Calu3 (cell line): ENCODE measurements at regions not wholly inside any gene's neighbourhood (a gene's known extent, or its start where the extent isn't known, plus 50 kb on each side); places are given as distances from the start of the nearest gene placed in this dataset.

Source experiments
- BruUV-seq: library from RNA; stranded (reverse); fragments of 400-500 nt; replicated peaks from 2 replicates; lab custom pipeline; 2021; lab: Mats Ljungman, UMichigan
- CTCF ChIA-PET: fragments of 300-600 bp; sonication (Branson Sonifier 250); formaldehyde crosslinking; loops from one replicate; lab custom pipeline; 2022; ENCODE audit warnings: antibody characterized with exemption; lab: Charles Lee
- DNase-seq: peaks from one replicate; pipeline ENCODE4 v3.0.0; 2022
- H3K27ac Mint-ChIP-seq: one replicate; pipeline ENCODE4 v1.8.0; 2022; ENCODE audit warnings: mixed read lengths; ENCODE audit not compliant: unreplicated experiment
- H3K27me3 Mint-ChIP-seq: one replicate; pipeline ENCODE4 v1.8.0; 2022; ENCODE audit warnings: mixed read lengths; ENCODE audit not compliant: unreplicated experiment
- H3K36me3 Mint-ChIP-seq: one replicate; pipeline ENCODE4 v1.8.0; 2022; ENCODE audit warnings: mild to moderate bottlenecking, moderate library complexity, mixed read lengths; ENCODE audit not compliant: insufficient read depth, unreplicated experiment
- H3K4me1 Mint-ChIP-seq: one replicate; pipeline ENCODE4 v1.8.0; 2022; ENCODE audit warnings: mild to moderate bottlenecking, low read depth, mixed read lengths; ENCODE audit not compliant: unreplicated experiment
- H3K4me3 Mint-ChIP-seq: one replicate; pipeline ENCODE4 v1.8.0; 2022; ENCODE audit warnings: mild to moderate bottlenecking, low read depth, moderate library complexity, mixed read lengths; ENCODE audit not compliant: unreplicated experiment
- H3K9me3 Mint-ChIP-seq: one replicate; pipeline ENCODE4 v1.8.0; 2022; ENCODE audit warnings: low read depth, mixed read lengths; ENCODE audit not compliant: unreplicated experiment
- intact Hi-C: fragments of 100-400 bp; cut with micrococcal nuclease; formaldehyde crosslinking; loops from one replicate; pipeline ENCODE4 v1.10.0; 2022; ENCODE audit not compliant: unreplicated experiment
- TF ChIP-seq, protein P1 (sequence below): fragments of 200-600 bp; IDR thresholded peaks from one replicate; pipeline ENCODE4 v1.8.0; 2022; ENCODE audit warnings: antibody characterized with exemption; ENCODE audit not compliant: unreplicated experiment

DNA sequence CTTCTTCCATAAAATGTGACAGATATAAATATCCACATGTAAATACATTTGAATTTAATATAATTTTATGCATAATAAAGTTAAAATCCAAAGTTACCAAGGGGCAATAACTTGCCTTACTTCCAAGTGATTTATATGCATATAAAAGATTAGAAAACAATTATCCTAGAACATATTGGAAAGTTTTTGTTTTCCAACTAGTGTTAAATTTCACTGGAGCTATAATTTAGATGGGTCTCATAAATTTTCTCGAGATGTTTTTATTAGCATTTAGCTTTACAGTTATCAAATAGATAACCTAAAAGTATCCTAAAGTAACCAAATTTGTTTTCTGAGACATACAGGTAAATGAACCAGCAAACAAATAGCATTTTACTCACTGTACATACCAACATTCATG is 225.3 kb downstream of the SPRY2 start:
- Mint-ChIP-seq H3K27ac (no peak overlapping the region), H3K4me1 (no peaks in the 10 kb centered on the region), H3K4me3 (no peak overlapping the region), H3K36me3 (no peaks in the 10 kb centered on the region), H3K27me3 (no peaks in the 10 kb centered on the region), H3K9me3 (no peaks in the 10 kb centered on the region)
- BruUV-seq = no TSS peak
- DNase-seq = no peak
- CTCF ChIA-PET = no interaction called here
- intact Hi-C loops = no loop called here
- TF ChIP-seq, protein P1, sequence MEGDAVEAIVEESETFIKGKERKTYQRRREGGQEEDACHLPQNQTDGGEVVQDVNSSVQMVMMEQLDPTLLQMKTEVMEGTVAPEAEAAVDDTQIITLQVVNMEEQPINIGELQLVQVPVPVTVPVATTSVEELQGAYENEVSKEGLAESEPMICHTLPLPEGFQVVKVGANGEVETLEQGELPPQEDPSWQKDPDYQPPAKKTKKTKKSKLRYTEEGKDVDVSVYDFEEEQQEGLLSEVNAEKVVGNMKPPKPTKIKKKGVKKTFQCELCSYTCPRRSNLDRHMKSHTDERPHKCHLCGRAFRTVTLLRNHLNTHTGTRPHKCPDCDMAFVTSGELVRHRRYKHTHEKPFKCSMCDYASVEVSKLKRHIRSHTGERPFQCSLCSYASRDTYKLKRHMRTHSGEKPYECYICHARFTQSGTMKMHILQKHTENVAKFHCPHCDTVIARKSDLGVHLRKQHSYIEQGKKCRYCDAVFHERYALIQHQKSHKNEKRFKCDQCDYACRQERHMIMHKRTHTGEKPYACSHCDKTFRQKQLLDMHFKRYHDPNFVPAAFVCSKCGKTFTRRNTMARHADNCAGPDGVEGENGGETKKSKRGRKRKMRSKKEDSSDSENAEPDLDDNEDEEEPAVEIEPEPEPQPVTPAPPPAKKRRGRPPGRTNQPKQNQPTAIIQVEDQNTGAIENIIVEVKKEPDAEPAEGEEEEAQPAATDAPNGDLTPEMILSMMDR = no peak

DNA sequence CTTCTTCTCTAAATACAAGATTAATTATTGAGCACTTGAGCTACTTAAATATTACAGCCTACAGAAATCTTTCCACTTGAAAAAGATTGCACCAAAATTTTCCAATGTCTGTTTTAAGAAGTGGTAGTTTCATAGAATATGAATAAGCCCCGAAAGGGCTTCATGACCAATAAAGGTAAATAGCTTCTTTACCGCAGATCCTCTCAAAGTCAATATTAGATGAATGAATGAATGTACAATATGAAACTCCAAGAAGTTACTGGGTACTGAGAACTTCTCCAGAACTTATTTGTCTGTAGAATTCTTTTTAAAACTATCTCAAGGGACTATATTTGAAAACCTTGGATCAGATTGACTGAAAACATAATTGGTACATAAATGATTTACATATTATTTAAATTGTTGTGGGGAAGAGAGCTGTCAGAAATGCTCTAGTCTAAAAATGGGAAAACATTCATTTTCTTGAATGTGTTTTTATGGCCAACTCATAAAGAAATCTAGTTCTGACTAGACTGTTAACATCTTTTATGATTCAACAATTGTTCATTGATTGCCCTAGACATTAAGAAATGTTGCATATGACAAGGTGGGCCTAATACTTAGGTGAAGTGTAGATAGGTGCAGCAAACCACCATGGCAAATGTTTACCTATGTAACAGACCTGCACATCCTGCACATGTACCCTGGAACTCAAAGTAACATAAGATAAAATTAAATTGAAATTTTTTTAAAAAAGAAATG is 227.0 kb downstream of the SPRY2 start:
- Mint-ChIP-seq H3K27ac (no peak overlapping the region), H3K4me1 (no peaks in the 10 kb centered on the region), H3K36me3 (no peaks in the 10 kb centered on the region), H3K27me3 (no peaks in the 10 kb centered on the region), H3K4me3 (no peak overlapping the region), H3K9me3 (no peaks in the 10 kb centered on the region)
- TF ChIP-seq, protein P1 = no peak
- CTCF ChIA-PET = no interaction called here
- intact Hi-C loops = no loop called here
- BruUV-seq = no TSS peak
- DNase-seq = no peak

DNA sequence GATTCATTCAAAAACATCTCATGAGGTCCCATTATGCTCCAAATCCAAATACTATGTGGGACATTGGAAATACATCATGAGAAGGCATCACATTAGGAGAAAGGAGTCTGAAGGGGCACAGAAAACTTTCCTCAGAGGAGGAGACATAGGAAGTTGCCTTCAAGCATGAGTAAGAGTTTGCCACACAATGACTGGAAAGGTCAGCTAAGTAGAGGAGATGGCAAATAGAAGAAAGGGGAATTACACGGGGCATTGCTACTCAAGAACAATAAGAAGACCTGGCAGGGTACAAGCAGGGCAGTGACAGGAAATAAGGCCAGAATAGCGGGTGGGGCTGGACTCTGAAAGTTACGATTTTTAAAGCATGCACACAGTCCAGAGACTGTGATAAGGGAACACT is 231.6 kb downstream of the SPRY2 start:
- intact Hi-C loops = no loop called here
- no peaks in the 10 kb centered on the region for H3K36me3 Mint-ChIP-seq
- H3K9me3 Mint-ChIP-seq = peaks cover 4% of the 10 kb centered on the region
- H3K27me3 Mint-ChIP-seq = no peaks in the 10 kb centered on the region
- no peak overlapping the region for H3K27ac Mint-ChIP-seq
- no peaks in the 10 kb centered on the region for H3K4me1 Mint-ChIP-seq
- CTCF ChIA-PET = no interaction called here
- H3K4me3 Mint-ChIP-seq = no peak overlapping the region
- no peak for DNase-seq
- BruUV-seq = no TSS peak
- TF ChIP-seq, protein P1 = no peak

DNA sequence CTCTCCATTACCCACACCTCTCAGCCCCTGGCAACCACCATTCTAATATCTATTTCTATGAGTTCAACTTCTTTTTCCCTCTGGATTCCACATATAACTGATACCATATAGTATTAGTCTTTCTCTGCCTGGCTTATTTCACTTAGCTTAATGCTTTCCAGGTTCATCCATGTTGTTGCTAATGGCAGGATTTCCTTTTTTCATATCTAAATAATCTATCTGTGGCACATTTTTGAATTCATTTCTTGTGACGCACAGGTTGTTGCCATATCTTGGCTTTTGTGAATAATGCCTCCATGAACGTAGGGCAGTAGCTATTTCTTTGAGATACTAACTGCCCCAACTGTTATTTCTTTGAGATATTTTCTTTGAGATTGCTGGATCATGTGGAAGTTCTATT is 235.6 kb downstream of the SPRY2 start:
- no peaks in the 10 kb centered on the region for H3K4me1 Mint-ChIP-seq
- TF ChIP-seq, protein P1 = no peak
- H3K9me3 Mint-ChIP-seq = peaks cover 4% of the 10 kb centered on the region
- CTCF ChIA-PET = no interaction called here
- BruUV-seq = no TSS peak
- no peak for DNase-seq
- H3K4me3 Mint-ChIP-seq = no peak overlapping the region
- H3K36me3 Mint-ChIP-seq = no peaks in the 10 kb centered on the region
- H3K27ac Mint-ChIP-seq = no peak overlapping the region
- intact Hi-C loops = no loop called here
- no peaks in the 10 kb centered on the region for H3K27me3 Mint-ChIP-seq
